Endothelial cell of umbilical vein (primary cell): ENCODE measurements at regions not wholly inside any gene's neighbourhood (a gene's known extent, or its start where the extent isn't known, plus 50 kb on each side); places are given as distances from the start of the nearest gene placed in this dataset.

Experiments
- BruUV-seq: library from RNA; stranded (reverse); fragments of 400-500 nt; replicated peaks from 2 replicates; lab custom pipeline; 2021; lab: Mats Ljungman, UMichigan
- CTCF ChIA-PET: fragments of 300-600, 350-600 bp; sonication (Branson Sonifier 250); formaldehyde crosslinking; loops from one replicate; lab custom pipeline; 2021; ENCODE audit warnings: antibody characterized with exemption, inconsistent platforms; lab: Charles Lee
- POLR2A ChIA-PET: fragments of 300-600, 350-600 bp; sonication (Branson Sonifier 250); formaldehyde crosslinking; loops from one replicate; lab custom pipeline; 2021; ENCODE audit warnings: antibody characterized with exemption, inconsistent platforms; lab: Charles Lee
- DNase-seq: peaks from one replicate; pipeline ENCODE4 v3.0.0-alpha.2; 2011; ENCODE audit warnings: low read depth, low spot score
- FAIRE-seq: peaks from 2 replicates; lab custom pipeline; 2011; peaks lifted over from hg19 to GRCh38; lab: Jason Lieb, UNC
- H2AFZ ChIP-seq: 2 replicates; pipeline ENCODE4 v1.6.0; 2012; ENCODE audit warnings: low read depth, low read length, control low read depth, inconsistent platforms
- H3K27ac ChIP-seq: 2 replicates; pipeline ENCODE4 v1.5.1; 2011; ENCODE audit warnings: low read depth, mild to moderate bottlenecking, control low read depth, low read length, moderate library complexity; ENCODE audit not compliant: insufficient read depth
- H3K27me3 ChIP-seq, 2 experiments: 2 replicates each; pipeline versions ENCODE4 v1.6.0 to v1.6.1; 2011; ENCODE audit warnings: low read length in 2 of 2, mixed read lengths in 1 of 2; ENCODE audit not compliant: control insufficient read depth in 2 of 2, insufficient read depth in 2 of 2
- H3K36me3 ChIP-seq, 2 experiments: 2 replicates in 1 of 2; 3 replicates in 1 of 2; pipeline ENCODE4 v1.5.1; 2011; ENCODE audit warnings: low read length in 2 of 2, mild to moderate bottlenecking in 1 of 2, moderate library complexity in 1 of 2; ENCODE audit not compliant: control insufficient read depth in 2 of 2, insufficient read depth in 2 of 2; ENCODE audit errors: extremely low read depth in 1 of 2
- H3K4me1 ChIP-seq: 3 replicates; pipeline ENCODE4 v1.5.1; 2011; ENCODE audit warnings: mild to moderate bottlenecking, low read length; ENCODE audit not compliant: control insufficient read depth, insufficient read depth; ENCODE audit errors: extremely low read depth
- H3K4me2 ChIP-seq: 2 replicates; pipeline ENCODE4 v1.6.1; 2011; ENCODE audit warnings: low read length, control low read depth, mixed read lengths; ENCODE audit not compliant: insufficient read depth
- H3K4me3 ChIP-seq, 3 experiments: fragments of 200-600 bp in 1 of 3; sonication (generic), shearing (Covaris generic) in 1 of 3; replicated peaks in 1 of 3; 2 replicates each; pipeline ENCODE4 v1.5.1; 2011 to 2016; ENCODE audit warnings: control low read depth in 3 of 3, low read length in 3 of 3, mild to moderate bottlenecking in 2 of 3, inconsistent platforms in 1 of 3, low read depth in 1 of 3, moderate library complexity in 1 of 3; ENCODE audit not compliant: insufficient read depth in 1 of 3
- H3K79me2 ChIP-seq: 2 replicates; pipeline ENCODE4 v1.6.0; 2012; ENCODE audit warnings: low read length, inconsistent platforms; ENCODE audit not compliant: control insufficient read depth, insufficient read depth
- H3K9ac ChIP-seq: replicated peaks from 2 replicates; pipeline ENCODE3; 2011; ENCODE audit warnings: low read length, control low read depth; ENCODE audit not compliant: insufficient read depth; ENCODE audit errors: extremely low read depth
- H3K9me1 ChIP-seq: replicated peaks from 3 replicates; pipeline ENCODE4 v1.6.0; 2011; ENCODE audit warnings: mild to moderate bottlenecking, low read length; ENCODE audit not compliant: control insufficient read depth, insufficient read depth; ENCODE audit errors: extremely low read depth
- H3K9me3 ChIP-seq: replicated peaks from 2 replicates; pipeline ENCODE4 v1.5.1; 2012; ENCODE audit warnings: low read length, inconsistent platforms; ENCODE audit not compliant: control insufficient read depth, insufficient read depth
- H4K20me1 ChIP-seq: replicated peaks from 2 replicates; pipeline ENCODE3; 2011; ENCODE audit warnings: mild to moderate bottlenecking, low read length; ENCODE audit not compliant: control insufficient read depth, insufficient read depth; ENCODE audit errors: extremely low read depth
- EZH2 ChIP-seq: IDR thresholded peaks from 2 replicates; pipeline ENCODE4 v1.6.1; 2012; ENCODE audit warnings: borderline replicate concordance, low read depth, mild to moderate bottlenecking, moderate library complexity, low read length, inconsistent platforms; ENCODE audit not compliant: severe bottlenecking
- FOS ChIP-seq: IDR thresholded peaks from 2 replicates; pipeline ENCODE4 v1.6.1; 2011; ENCODE audit warnings: mild to moderate bottlenecking, low read length, moderate library complexity, borderline replicate concordance; ENCODE audit not compliant: insufficient read depth
- GATA2 ChIP-seq: IDR thresholded peaks from 2 replicates; pipeline ENCODE4 v1.7.0; 2011; ENCODE audit warnings: low read depth, mild to moderate bottlenecking, moderate library complexity, mixed read lengths, low read length; ENCODE audit not compliant: insufficient read length, insufficient read depth
- JUN ChIP-seq: IDR thresholded peaks from 2 replicates; pipeline ENCODE4 v1.6.1; 2011; ENCODE audit warnings: borderline replicate concordance, low read depth; ENCODE audit not compliant: insufficient read length, insufficient read depth
- MYC ChIP-seq: IDR thresholded peaks from one replicate; pipeline ENCODE4 v1.6.1; 2011; ENCODE audit warnings: mild to moderate bottlenecking, low read depth, low read length
- POLR2A ChIP-seq: IDR thresholded peaks from 2 replicates; pipeline ENCODE4 v1.6.1; 2012; ENCODE audit warnings: low read depth, mild to moderate bottlenecking, control low read depth, low read length
- POLR2AphosphoS5 ChIP-seq: IDR thresholded peaks from 2 replicates; pipeline ENCODE4 v1.6.1; 2012; ENCODE audit warnings: low read depth, mild to moderate bottlenecking, control low read depth, low read length, moderate library complexity; ENCODE audit not compliant: insufficient read depth
- dilution Hi-C: fragments of 300-500 bp; cut with MboI; formaldehyde crosslinking; loops from one replicate; pipeline ENCODE4 v1.15.0; 2019; ENCODE audit warnings: low sequenced_read_pairs; ENCODE audit not compliant: extremely low pct_ligation_motif_present
- intact Hi-C: fragments of 100-400 bp; cut with micrococcal nuclease; formaldehyde crosslinking; loops from one replicate; pipeline ENCODE4 v1.10.0; 2022
- TF ChIP-seq, protein P1 (sequence below), 2 donors: IDR thresholded peaks; 1 replicate in 1 of 2; 2 replicates in 1 of 2; pipeline ENCODE4 v1.5.1; 2011; ENCODE audit warnings: low read length in 2 of 2, mild to moderate bottlenecking in 2 of 2, moderate library complexity in 2 of 2, control low read depth in 1 of 2, inconsistent platforms in 1 of 2, low read depth in 1 of 2; ENCODE audit not compliant: insufficient read depth in 1 of 2; ENCODE audit errors: extremely low read depth in 1 of 2

DNA sequence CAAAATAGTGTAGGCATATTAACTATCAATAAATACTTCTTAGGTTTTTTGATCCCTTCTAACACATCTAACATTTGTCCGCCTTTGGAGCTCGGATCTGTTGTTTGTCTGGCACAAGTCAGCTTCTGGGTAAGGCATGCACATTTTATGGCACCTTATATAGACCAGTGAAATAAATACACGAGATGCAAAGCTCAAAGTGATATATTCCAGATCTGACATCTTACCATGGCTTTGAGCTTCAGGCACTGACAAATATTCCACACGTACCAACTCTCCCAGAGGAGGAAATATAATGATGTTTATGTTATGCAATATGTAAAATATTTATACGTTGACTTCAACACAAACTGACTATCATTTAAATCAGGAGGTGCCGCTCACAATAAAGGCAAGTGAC is 430.1 kb upstream of the SMIM21 start:
- Histone ChIP-seq H3K9ac (no peak overlapping the region), H3K9me1 (no peaks in the 10 kb centered on the region), H3K36me3 (no peaks in the 10 kb centered on the region), H3K79me2 (no peaks in the 10 kb centered on the region), H2AFZ (no peak overlapping the region), H3K4me3 (no peak overlapping the region), H4K20me1 (no peaks in the 10 kb centered on the region), H3K27ac (no peak overlapping the region), H3K4me1 (no peaks in the 10 kb centered on the region), H3K9me3 (peaks cover 3% of the 10 kb centered on the region), H3K27me3 (no peaks in the 10 kb centered on the region), H3K4me2 (no peak overlapping the region)
- ChIA-PET POLR2A (no interaction called here), CTCF (no interaction called here)
- DNase-seq = no peak
- dilution Hi-C loops (no loop called here), intact Hi-C loops (no loop called here)
- no TSS peak for BruUV-seq
- FAIRE-seq = no peak
- no peak for TF ChIP-seq EZH2
- no peak for TF ChIP-seq MYC
- TF ChIP-seq, protein P1, sequence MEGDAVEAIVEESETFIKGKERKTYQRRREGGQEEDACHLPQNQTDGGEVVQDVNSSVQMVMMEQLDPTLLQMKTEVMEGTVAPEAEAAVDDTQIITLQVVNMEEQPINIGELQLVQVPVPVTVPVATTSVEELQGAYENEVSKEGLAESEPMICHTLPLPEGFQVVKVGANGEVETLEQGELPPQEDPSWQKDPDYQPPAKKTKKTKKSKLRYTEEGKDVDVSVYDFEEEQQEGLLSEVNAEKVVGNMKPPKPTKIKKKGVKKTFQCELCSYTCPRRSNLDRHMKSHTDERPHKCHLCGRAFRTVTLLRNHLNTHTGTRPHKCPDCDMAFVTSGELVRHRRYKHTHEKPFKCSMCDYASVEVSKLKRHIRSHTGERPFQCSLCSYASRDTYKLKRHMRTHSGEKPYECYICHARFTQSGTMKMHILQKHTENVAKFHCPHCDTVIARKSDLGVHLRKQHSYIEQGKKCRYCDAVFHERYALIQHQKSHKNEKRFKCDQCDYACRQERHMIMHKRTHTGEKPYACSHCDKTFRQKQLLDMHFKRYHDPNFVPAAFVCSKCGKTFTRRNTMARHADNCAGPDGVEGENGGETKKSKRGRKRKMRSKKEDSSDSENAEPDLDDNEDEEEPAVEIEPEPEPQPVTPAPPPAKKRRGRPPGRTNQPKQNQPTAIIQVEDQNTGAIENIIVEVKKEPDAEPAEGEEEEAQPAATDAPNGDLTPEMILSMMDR (IDR thresholded peaks at IDR 0.05; ENCODE audit: extremely low read depth in 1 of 2, insufficient read depth in 1 of 2, low read depth in 1 of 2, low read length in 2 of 2) = no peak
- TF ChIP-seq POLR2AphosphoS5 = no peak
- TF ChIP-seq POLR2A = no peak
- TF ChIP-seq JUN = no peak
- TF ChIP-seq FOS = no peak
- TF ChIP-seq GATA2 = no peak
